ENCODE measurements at regions not wholly inside any gene's neighbourhood (a gene's known extent, or its start where the extent isn't known, plus 50 kb on each side); places are given as distances from the start of the nearest gene placed in this dataset.
"Not testable (repeated sequence)": the region's sequence is repeated elsewhere in the genome, so short reads cannot be mapped to it uniquely, and the experiment has no call there.

GRCh38 chr2:187057466-187057865 lies 208.5 kb upstream of the ZSWIM2 start:
- no peak for DNase-seq (ENCODE audit: low read depth)

- DNase-seq (ENCODE audit: low read depth), result no peak
Measured at GRCh38 chr2:187056416-187057334, 207.7 kb upstream of the ZSWIM2 start.

GRCh38 chr2:187055463-187055862 lies 206.5 kb upstream of the ZSWIM2 start:
- DNase-seq (ENCODE audit: low read depth), result no peak

GRCh38 chr2:187054501-187055319 lies 205.7 kb upstream of the ZSWIM2 start:
- no peak for DNase-seq (ENCODE audit: low read depth)

GRCh38 chr2:187051350-187051749 lies 202.4 kb upstream of the ZSWIM2 start:
- DNase-seq (ENCODE audit: low read depth), result no peak

GRCh38 chr2:187050409-187050998 lies 201.5 kb upstream of the ZSWIM2 start:
- DNase-seq (ENCODE audit: low read depth), result peak; percentile 10

- DNase-seq (ENCODE audit: low read depth), result peak; percentile 25
Measured at GRCh38 chr2:187037310-187037709, 188.3 kb upstream of the ZSWIM2 start.

GRCh38 chr2:187034434-187034833 lies 185.5 kb upstream of the ZSWIM2 start:
- DNase-seq (ENCODE audit: low read depth), result no peak

- no peak for DNase-seq (ENCODE audit: low read depth)
Measured at GRCh38 chr2:187024739-187025138, 175.8 kb upstream of the ZSWIM2 start.

- DNase-seq (ENCODE audit: low read depth), result not testable (repeated sequence)
Measured at GRCh38 chr2:187023996-187024395, 175.0 kb upstream of the ZSWIM2 start.

- no peak for DNase-seq (ENCODE audit: low read depth)
Measured at GRCh38 chr2:187017438-187017837, 168.5 kb upstream of the ZSWIM2 start.

GRCh38 chr2:187013058-187013457 lies 164.1 kb upstream of the ZSWIM2 start:
- DNase-seq (ENCODE audit: low read depth), result no peak

GRCh38 chr2:187011206-187011832 lies 162.3 kb upstream of the ZSWIM2 start:
- DNase-seq (ENCODE audit: low read depth), result no peak

- no peak for DNase-seq (ENCODE audit: low read depth)
Measured at GRCh38 chr2:187009483-187010239, 160.7 kb upstream of the ZSWIM2 start.

GRCh38 chr2:187008111-187008510 lies 159.1 kb upstream of the ZSWIM2 start:
- DNase-seq (ENCODE audit: low read depth), result no peak

- DNase-seq (ENCODE audit: low read depth), result no peak
Measured at GRCh38 chr2:187003611-187004010, 154.6 kb upstream of the ZSWIM2 start.

GRCh38 chr2:187003038-187003554 lies 154.1 kb upstream of the ZSWIM2 start:
- DNase-seq (ENCODE audit: low read depth), result no peak

GRCh38 chr2:187002242-187002641 lies 153.3 kb upstream of the ZSWIM2 start:
- DNase-seq (ENCODE audit: low read depth), result no peak

- no peak for DNase-seq (ENCODE audit: low read depth)
Measured at GRCh38 chr2:187001248-187001647, 152.3 kb upstream of the ZSWIM2 start.

GRCh38 chr2:186995092-186995491 lies 146.1 kb upstream of the ZSWIM2 start:
- DNase-seq (ENCODE audit: low read depth), result peak; percentile 34

GRCh38 chr2:186992597-186992996 lies 143.6 kb upstream of the ZSWIM2 start:
- no peak for DNase-seq (ENCODE audit: low read depth)
